Upper lobe of left lung (tissue), 6 donors: ENCODE measurements at regions not wholly inside any gene's neighbourhood (a gene's known extent, or its start where the extent isn't known, plus 50 kb on each side); places are given as distances from the start of the nearest gene placed in this dataset.
A peak's percentile ranks its signal among the peaks of the same experiment; 100 is the strongest.

Experiments used
- ATAC-seq, 2 donors: fragments of 200-7000 bp; cut with Tn5 transposase; one replicate each; pipeline ENCODE4 v1.9.1; 2022; ENCODE audit warnings: mild to moderate bottlenecking in 2 of 2, moderate library complexity in 2 of 2; ENCODE audit not compliant: low FRiP score in 2 of 2
- DNase-seq, 2 donors: peaks; one replicate each; pipeline ENCODE4 v3.0.0-alpha.2; 2019 to 2020
- H3K27ac ChIP-seq, 4 donors: fragments of 200-600 bp; sonication (generic); one replicate each; pipeline ENCODE4 v1.5.1; 2016 to 2019
- H3K27me3 ChIP-seq, 4 donors: fragments of 200-600 bp; sonication (generic); one replicate each; pipeline ENCODE4 v1.5.1; 2017 to 2019
- H3K36me3 ChIP-seq, 4 donors: fragments of 200-600 bp; sonication (generic); one replicate each; pipeline ENCODE4 v1.5.1; 2016 to 2019
- H3K4me1 ChIP-seq, 4 donors: fragments of 200-600 bp; sonication (generic); one replicate each; pipeline ENCODE4 v1.5.1; 2018 to 2019
- H3K4me3 ChIP-seq, 4 donors: fragments of 200-600 bp; sonication (generic); one replicate each; pipeline ENCODE4 v1.5.1; 2017 to 2019; ENCODE audit warnings: mild to moderate bottlenecking in 2 of 4, moderate library complexity in 1 of 4
- H3K9me3 ChIP-seq, 4 donors: fragments of 200-600 bp; sonication (generic); one replicate each; pipeline ENCODE4 v1.5.1; 2018 to 2019
- CTCF ChIP-seq, 6 experiments: fragments of 450-650 bp in 4 of 6; fragments of 200-600 bp in 2 of 6; sonication (generic) in 2 of 6; IDR thresholded peaks; one replicate each; pipeline ENCODE4 v1.5.1; 2016 to 2019; ENCODE audit warnings: antibody characterized with exemption in 6 of 6
- EP300 ChIP-seq, 4 donors: sonication (generic); formaldehyde crosslinking; IDR thresholded peaks; one replicate each; pipeline ENCODE4 v1.5.1; 2017; ENCODE audit warnings: antibody characterized with exemption in 4 of 4, control low read depth in 2 of 4
- POLR2A ChIP-seq, 4 donors: fragments of 450-650 bp; IDR thresholded peaks; one replicate each; pipeline ENCODE4 v1.5.1; 2016 to 2017; ENCODE audit warnings: antibody characterized with exemption in 4 of 4, mild to moderate bottlenecking in 2 of 4
- POLR2AphosphoS5 ChIP-seq, 2 donors: sonication (generic); formaldehyde crosslinking; IDR thresholded peaks; one replicate each; pipeline ENCODE4 v1.5.1; 2017; ENCODE audit warnings: antibody characterized with exemption in 2 of 2
- WGBS, 2 donors: methylation state at CpG; one replicate each; pipeline ENCODE4 v1.1.5; 2017 to 2018; 5-methylcytosine and 5-hydroxymethylcytosine counted together
- donor health status: DM: no; HTN: no; CAD: no; lungs with moderate emphysema.
- donor health status: DM: no; HTN: yes; CAD: no; lungs with severe emphysema.

- H3K27ac ChIP-seq, result peak overlapping the region; percentile 69 to 95 (median 86)
- ATAC-seq (no peak), DNase-seq (no peak)
- no peaks in the 10 kb centered on the region for H3K9me3 ChIP-seq
- no peak overlapping the region for H3K4me3 ChIP-seq
- H3K4me1 ChIP-seq, result peaks cover 60 to 83% (median 71%) of the 10 kb centered on the region in 4 donors
- H3K36me3 ChIP-seq, result no peaks in the 10 kb centered on the region
- H3K27me3 ChIP-seq, result no peaks in the 10 kb centered on the region
- WGBS, 2 donors, result 87 to 88% methylated on average over 7 of the region's 7 CpGs
- TF ChIP-seq CTCF (IDR thresholded peaks at IDR 0.05) (no peak), POLR2AphosphoS5 (IDR thresholded peaks at IDR 0.05) (no peak), POLR2A (IDR thresholded peaks at IDR 0.05) (no peak), EP300 (IDR thresholded peaks at IDR 0.05) (no peak)
These were observed 144.9 kb downstream of the TOMM20 start for GRCh38 chr1:234983564-234984238.

- WGBS, 2 donors, result 93 to 100% methylated on average over 2 of the region's 2 CpGs
- no peak for DNase-seq
These were observed 146.9 kb downstream of the TOMM20 start for GRCh38 chr1:234981758-234982157.

GRCh38 chr1:234980645-234981396, 147.8 kb downstream of the TOMM20 start:
- no peaks in the 10 kb centered on the region for H3K27me3 ChIP-seq
- H3K4me1 ChIP-seq, result peaks cover 66 to 91% (median 75%) of the 10 kb centered on the region in 4 donors
- peak overlapping the region in 2 of 4 donors; percentile 18 to 21 for H3K4me3 ChIP-seq
- no peaks in the 10 kb centered on the region for H3K36me3 ChIP-seq
- WGBS, 2 donors, result 27 to 28% methylated on average over 15 to 18 of the region's 18 CpGs
- peak overlapping the region; percentile 87 to 95 (median 92) for H3K27ac ChIP-seq
- TF ChIP-seq CTCF (IDR thresholded peaks at IDR 0.05), result peak in 1 of 6 experiments; percentile 20
- TF ChIP-seq POLR2A (IDR thresholded peaks at IDR 0.05), result peak in 2 of 4 donors; percentile 26 to 68
- peak; percentile 94 to 97 for TF ChIP-seq POLR2AphosphoS5 (IDR thresholded peaks at IDR 0.05)
- TF ChIP-seq EP300 (IDR thresholded peaks at IDR 0.05), result peak; percentile 45 to 97 (median 83)
- ATAC-seq, result peak; percentile 88
- peak; percentile 84 to 89 for DNase-seq
- H3K9me3 ChIP-seq, result no peaks in the 10 kb centered on the region

More at GRCh38 chr1:234981758-234982157, 146.9 kb downstream of the TOMM20 start:
- no peak for ATAC-seq
- no peaks in the 10 kb centered on the region for H3K27me3 ChIP-seq
- H3K36me3 ChIP-seq, result no peaks in the 10 kb centered on the region
- H3K27ac ChIP-seq, result peak overlapping the region; percentile 87 to 95 (median 92)
- H3K4me3 ChIP-seq, result no peak overlapping the region
- TF ChIP-seq POLR2AphosphoS5 (IDR thresholded peaks at IDR 0.05), result no peak
- no peak for TF ChIP-seq EP300 (IDR thresholded peaks at IDR 0.05)
- no peak for TF ChIP-seq CTCF (IDR thresholded peaks at IDR 0.05)
- no peak for TF ChIP-seq POLR2A (IDR thresholded peaks at IDR 0.05)
- peaks cover 66 to 87% (median 75%) of the 10 kb centered on the region in 4 donors for H3K4me1 ChIP-seq
- no peaks in the 10 kb centered on the region for H3K9me3 ChIP-seq

GRCh38 chr1:234980291-234980644, 148.4 kb downstream of the TOMM20 start:
- Histone ChIP-seq H3K4me1 (peaks cover 66 to 91% (median 75%) of the 10 kb centered on the region in 4 donors), H3K27ac (peak overlapping the region; percentile 87 to 95 (median 92)), H3K36me3 (no peaks in the 10 kb centered on the region), H3K27me3 (no peaks in the 10 kb centered on the region), H3K9me3 (no peaks in the 10 kb centered on the region), H3K4me3 (peak overlapping the region in 2 of 4 donors; percentile 18 to 21)
- ATAC-seq (no peak), DNase-seq (no peak)
- 71 to 76% methylated on average over 4 to 6 of the region's 6 CpGs for WGBS, 2 donors
- TF ChIP-seq CTCF (IDR thresholded peaks at IDR 0.05) (no peak), EP300 (IDR thresholded peaks at IDR 0.05) (no peak), POLR2A (IDR thresholded peaks at IDR 0.05) (peak in 1 of 4 donors; percentile 36), POLR2AphosphoS5 (IDR thresholded peaks at IDR 0.05) (no peak)
